Fibroblast of skin of left biceps (primary cell): ENCODE measurements at regions not wholly inside any gene's neighbourhood (a gene's known extent, or its start where the extent isn't known, plus 50 kb on each side); places are given as distances from the start of the nearest gene placed in this dataset.

ENCODE experiments used
- DNase-seq, 2 experiments: peaks; one replicate each; pipeline ENCODE4 v3.0.0-alpha.2; 2013; ENCODE audit warnings: low read depth in 2 of 2

GRCh38 chr12:86697916-86698640 lies 441.9 kb upstream of the MGAT4C start:
- peak in 1 of 2 experiments; percentile 13 for DNase-seq

GRCh38 chr12:86683568-86684304 lies 427.5 kb upstream of the MGAT4C start:
- peak in 1 of 2 experiments; percentile 52 for DNase-seq

GRCh38 chr12:86681060-86681459 lies 424.9 kb upstream of the MGAT4C start:
- DNase-seq: no peak

DNA sequence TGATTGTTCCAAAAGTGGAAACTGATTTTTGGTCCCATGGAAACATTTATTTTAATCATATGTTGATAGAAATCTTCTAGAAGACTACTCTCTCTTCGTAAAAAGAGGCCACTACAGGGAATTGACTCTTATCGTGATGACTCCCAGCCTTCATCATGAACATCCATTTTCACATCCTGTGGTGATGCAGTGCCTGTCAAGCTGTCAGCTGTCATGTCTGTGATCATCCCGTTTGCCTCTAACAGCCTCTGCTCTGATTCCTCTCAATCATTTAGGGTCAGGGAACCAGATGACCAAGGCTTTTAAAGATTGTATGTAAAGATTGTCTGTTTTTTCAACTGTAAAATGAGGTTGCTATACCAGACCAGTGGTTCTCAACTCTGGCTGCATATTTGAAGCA lies 419.0 kb upstream of the MGAT4C start:
- DNase-seq: no peak

GRCh38 chr12:86670986-86671385 lies 414.8 kb upstream of the MGAT4C start:
- no peak for DNase-seq

DNA sequence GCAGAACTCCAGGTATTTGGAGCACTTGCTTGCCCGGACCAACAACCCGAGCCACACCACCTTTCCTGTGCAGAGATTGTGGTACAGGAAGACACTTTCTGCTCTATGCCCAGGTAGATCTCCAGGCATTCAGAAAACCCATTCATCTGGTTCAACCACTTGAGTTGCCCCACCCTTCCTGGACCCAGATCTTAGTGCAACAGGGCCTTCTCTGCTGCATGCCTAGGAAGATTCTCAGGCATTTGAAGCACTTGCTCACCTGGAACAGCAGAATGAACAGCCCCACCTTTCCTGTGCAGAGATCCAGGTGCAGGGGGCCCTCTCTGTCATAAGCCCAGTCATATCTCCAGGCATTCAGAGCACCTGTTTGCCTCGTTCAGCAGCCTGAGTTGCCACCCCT lies 412.8 kb upstream of the MGAT4C start:
- DNase-seq: no peak

- peak; percentile 53 to 56 for DNase-seq
These were observed 410.1 kb upstream of the MGAT4C start for GRCh38 chr12:86666316-86666715.

GRCh38 chr12:86663716-86664115 lies 407.5 kb upstream of the MGAT4C start:
- no peak for DNase-seq

DNA sequence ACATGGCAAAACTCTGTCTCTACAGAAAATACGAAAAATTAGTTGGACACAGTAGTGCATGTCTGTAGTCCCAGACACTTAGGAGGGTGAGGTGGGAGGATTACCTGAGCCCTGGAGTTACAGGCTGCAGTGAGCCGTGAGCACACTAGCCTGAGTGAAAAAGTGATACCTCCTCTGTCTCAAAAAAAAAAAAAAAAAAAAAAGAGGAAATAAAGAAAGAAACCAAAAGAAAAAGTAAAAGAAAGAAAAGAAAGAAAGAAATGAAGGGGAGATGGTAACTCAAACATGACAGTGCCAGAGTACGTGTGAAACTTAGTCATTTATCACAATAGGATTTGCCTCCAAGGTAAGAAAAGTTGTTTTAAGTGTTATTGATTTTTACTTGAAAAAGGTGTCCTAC lies 407.0 kb upstream of the MGAT4C start:
- no peak for DNase-seq

GRCh38 chr12:86662464-86662863 lies 406.3 kb upstream of the MGAT4C start:
- DNase-seq: no peak

GRCh38 chr12:86660488-86661147 lies 404.4 kb upstream of the MGAT4C start:
- peak; percentile 72 to 76 for DNase-seq

DNA sequence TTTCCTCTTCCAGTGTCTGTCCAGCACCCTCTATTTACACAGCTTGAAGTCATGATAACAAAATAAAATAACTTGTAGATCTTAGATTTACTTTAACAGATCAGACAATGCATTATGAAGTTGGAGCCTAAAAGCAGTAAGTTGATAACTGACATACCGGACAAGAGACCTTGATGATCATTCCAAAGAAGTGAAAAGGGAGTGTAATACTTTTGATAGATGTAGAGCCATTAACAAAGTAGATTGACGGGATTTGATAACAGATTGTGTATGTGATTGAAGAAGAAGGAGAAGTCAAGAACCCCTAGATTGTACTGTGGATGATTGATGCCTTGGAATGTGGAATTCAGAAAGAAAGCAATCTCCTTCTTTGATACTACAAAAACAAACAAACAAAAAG lies 403.8 kb upstream of the MGAT4C start:
- no peak for DNase-seq

DNA sequence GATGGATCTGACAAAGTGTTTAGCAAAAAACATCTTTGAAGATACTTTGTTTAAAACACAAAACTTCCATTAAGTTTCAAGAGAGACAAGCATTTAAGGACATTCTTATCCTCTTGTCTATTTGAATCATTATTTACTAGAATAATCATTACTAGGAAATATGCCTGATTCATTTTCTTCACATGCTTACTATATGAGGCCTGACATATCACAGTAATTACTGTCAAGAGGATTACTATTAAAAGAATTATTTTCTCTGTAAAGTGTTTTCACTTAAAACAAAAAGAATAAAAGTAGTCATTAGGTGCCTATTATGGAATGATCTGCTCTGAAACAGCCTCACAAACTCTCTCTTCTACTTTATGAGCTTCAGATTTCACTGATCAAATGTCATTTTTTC lies 402.1 kb upstream of the MGAT4C start:
- DNase-seq: no peak

GRCh38 chr12:86647800-86648199 lies 391.6 kb upstream of the MGAT4C start:
- no peak for DNase-seq

DNA sequence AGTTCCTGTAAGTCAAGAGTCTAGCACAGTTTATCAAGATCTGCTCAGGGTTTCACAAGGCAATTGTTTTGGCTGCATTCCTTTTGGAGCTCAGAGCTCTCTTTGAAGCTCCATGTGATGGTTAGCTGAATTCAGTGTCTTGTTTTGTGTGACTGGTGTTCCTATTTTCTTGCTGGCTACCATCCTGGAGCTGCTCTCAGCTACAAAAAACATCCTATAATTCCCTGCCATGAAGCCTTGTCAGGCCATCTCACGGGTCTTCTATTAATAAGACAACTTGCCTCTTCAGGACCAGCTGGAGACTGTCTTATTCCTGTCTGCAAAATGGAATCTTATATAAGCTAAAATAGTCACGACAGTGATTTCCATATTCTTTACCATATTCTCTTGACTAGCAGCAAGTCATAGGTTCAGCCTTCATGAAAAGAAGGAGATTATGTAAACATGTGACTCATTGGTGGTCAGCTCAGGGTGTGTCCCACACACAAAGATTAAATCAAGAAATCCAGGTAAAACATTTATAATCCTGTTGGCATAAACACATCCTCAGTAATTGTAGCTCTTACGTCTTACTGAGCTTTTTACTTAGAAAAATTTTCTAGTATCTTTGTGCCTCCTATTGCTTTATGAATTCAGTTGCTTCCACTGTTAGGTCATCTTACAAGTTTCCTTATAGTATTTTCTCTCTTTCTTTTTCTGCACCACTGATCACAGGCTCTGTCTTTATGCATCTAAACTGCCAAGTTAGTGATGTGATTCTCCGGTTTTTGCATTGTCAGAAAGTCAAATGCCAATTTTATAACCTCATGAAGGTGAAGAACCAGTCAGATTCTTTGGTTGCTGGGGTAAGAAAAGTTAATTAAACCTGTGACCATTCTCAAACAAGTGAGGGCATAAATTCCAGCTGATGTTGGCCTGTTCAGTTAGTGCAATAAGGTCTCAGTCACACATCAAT lies 378.5 kb upstream of the MGAT4C start:
- DNase-seq: no peak

GRCh38 chr12:86627001-86627400 lies 370.8 kb upstream of the MGAT4C start:
- DNase-seq: no peak

DNA sequence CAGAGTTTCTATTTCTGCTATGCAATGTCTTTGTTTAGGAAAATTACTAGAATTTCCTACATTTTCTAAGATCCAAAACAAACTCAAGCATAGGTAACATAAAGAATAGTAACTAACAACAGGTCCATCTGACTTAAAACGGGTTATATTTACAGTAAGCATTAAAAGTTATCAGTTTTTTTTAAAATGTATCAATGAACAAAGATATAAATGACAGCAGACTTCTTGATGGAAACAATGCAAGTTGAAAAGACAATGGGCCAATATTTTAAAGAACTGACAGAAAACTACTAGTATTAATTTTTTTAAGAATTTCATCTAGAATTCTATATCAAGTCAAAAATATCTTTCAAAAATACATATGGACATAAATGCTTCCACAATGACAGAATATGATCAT lies 367.1 kb upstream of the MGAT4C start:
- no peak for DNase-seq

GRCh38 chr12:86621957-86622356 lies 365.8 kb upstream of the MGAT4C start:
- no peak for DNase-seq

DNA sequence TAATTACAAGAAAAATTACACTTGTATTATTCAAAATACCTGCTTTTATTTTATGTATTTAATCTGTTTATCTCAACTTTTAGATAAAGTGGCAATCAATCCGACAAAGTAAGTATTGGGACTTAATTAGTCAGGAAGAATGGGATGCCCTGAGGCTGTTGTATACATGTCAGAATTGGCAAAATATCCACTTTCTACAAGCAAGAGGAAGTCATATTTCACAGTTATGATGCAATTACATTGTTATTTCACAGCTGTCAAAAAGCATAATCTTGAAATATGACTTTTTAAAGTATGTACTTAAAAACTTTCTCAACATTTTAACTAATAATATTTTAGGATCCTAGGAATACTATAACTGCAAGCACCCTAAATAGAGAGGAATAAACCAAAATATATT lies 357.1 kb upstream of the MGAT4C start:
- peak in 1 of 2 experiments; percentile 5 for DNase-seq

- DNase-seq: no peak
These were observed 352.4 kb upstream of the MGAT4C start for GRCh38 chr12:86608638-86609037.

DNA sequence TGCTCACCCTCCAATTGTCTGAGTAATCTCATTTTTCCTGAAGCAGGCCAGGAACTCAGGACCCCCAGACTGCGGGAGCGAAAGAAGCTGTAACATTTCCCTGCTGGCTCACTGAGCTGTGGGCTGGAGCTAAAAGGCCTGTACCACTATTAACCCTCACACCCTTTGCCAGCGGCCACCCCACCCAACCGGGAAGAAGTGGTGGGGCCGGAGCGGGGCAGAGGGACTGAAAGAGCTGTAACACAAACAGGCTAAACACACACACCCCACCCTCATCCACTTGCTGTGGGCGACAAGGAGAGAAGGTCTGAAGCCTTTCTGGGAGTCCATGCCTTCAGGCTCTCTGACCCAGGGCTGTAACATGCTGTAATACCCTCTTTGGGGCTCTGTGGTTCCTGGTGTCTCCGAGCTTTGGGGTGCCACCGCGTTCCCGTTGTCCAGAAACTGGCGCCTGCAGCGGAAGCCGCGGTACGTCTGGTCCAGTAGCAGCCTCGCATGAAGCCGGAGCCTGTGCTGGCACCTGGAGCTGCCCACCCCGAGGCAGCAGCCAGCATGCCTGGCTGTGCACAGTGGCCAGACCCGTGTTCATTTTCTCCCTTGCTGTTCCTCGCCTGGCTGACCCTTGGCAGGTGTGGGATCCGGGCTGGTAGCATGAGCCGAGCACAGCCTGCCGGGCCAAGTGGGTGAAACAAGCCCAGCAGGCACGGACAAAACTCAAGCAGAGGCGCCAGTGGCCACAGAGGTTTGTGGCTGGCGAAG lies 345.5 kb upstream of the MGAT4C start:
- no peak for DNase-seq
